OCI-LY7 (cell line): ENCODE measurements at regions not wholly inside any gene's neighbourhood (a gene's known extent, or its start where the extent isn't known, plus 50 kb on each side); places are given as distances from the start of the nearest gene placed in this dataset.

Source experiments
- CTCF ChIP-seq: fragments of 200-600 bp; sonication (generic); conservative IDR thresholded peaks from 2 replicates; pipeline ENCODE4 v1.5.1; 2014; ENCODE audit warnings: mild to moderate bottlenecking, antibody characterized with exemption, low read length, moderate library complexity, mixed read lengths
- EZH2phosphoT487 ChIP-seq: fragments of 200-600 bp; sonication (generic); IDR thresholded peaks from 2 replicates; pipeline ENCODE4 v1.6.1; 2018; ENCODE audit warnings: low read depth, borderline replicate concordance, mild to moderate bottlenecking, mixed run types, antibody characterized with exemption, low read length, moderate library complexity, mixed read lengths

DNA sequence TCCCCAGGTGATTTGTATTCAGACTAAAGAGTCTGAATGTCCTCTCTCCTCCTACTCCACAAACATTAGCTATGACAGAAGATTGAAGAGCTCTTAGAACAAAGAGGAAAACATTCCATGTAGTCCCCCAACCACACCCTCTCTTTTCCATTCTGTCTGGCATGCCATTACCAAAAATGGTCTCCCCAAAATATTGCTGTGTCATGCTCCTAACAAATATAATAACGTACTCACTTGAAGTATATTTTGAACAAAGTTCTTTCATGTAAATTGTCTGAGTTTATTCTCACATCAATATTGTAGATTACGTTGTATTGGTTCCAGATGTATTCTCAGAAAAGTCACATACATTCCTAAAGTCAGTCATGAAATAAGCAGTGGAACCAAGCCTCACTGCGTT lies 467.3 kb upstream of the IRAK1BP1 start:
- TF ChIP-seq CTCF, result no peak
- TF ChIP-seq EZH2phosphoT487, result no peak
